ENCODE measurements at regions not wholly inside any gene's neighbourhood (a gene's known extent, or its start where the extent isn't known, plus 50 kb on each side); places are given as distances from the start of the nearest gene placed in this dataset.
"Not testable (repeated sequence)": the region's sequence is repeated elsewhere in the genome, so short reads cannot be mapped to it uniquely, and the experiment has no call there.

DNA sequence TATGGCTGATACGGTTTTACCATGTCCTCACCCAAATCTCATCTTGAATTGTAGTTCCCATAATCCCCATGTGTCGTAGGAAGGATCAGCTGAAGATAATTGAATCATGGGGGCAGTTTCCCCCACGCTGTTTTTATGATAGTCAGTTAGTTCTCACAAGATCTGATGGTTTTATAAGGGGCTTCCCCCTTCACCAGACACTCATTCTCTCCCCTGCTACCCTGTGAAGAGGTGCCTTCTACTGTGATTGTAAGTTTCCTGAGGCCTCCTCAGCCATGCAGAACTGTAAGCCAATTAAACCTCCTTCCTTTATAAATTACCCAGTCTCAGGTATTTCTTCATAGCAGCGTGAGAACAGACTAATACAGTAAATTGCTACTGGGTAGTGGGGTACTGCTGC, 139.6 kb upstream of the VANGL1 start:
- TF ChIP-seq, protein P1, sequence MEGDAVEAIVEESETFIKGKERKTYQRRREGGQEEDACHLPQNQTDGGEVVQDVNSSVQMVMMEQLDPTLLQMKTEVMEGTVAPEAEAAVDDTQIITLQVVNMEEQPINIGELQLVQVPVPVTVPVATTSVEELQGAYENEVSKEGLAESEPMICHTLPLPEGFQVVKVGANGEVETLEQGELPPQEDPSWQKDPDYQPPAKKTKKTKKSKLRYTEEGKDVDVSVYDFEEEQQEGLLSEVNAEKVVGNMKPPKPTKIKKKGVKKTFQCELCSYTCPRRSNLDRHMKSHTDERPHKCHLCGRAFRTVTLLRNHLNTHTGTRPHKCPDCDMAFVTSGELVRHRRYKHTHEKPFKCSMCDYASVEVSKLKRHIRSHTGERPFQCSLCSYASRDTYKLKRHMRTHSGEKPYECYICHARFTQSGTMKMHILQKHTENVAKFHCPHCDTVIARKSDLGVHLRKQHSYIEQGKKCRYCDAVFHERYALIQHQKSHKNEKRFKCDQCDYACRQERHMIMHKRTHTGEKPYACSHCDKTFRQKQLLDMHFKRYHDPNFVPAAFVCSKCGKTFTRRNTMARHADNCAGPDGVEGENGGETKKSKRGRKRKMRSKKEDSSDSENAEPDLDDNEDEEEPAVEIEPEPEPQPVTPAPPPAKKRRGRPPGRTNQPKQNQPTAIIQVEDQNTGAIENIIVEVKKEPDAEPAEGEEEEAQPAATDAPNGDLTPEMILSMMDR (IDR thresholded peaks at IDR 0.05 in 4 of 5, conservative IDR thresholded peaks at IDR 0.05 in 1 of 5): not testable (repeated sequence)
- TF ChIP-seq POLR2A (IDR thresholded peaks at IDR 0.05): not testable (repeated sequence)

Data from gastrocnemius medialis (tissue), 4 donors.